GM12878 (cell line): ENCODE measurements at regions not wholly inside any gene's neighbourhood (a gene's known extent, or its start where the extent isn't known, plus 50 kb on each side); places are given as distances from the start of the nearest gene placed in this dataset.

Source experiments
- ATAC-seq: fragments of 200-7000 bp; cut with Tn5 transposase; 3 replicates; pipeline ENCODE4 v1.9.1; 2020; ENCODE audit warnings: mild to moderate bottlenecking, moderate library complexity
- BruUV-seq: library from RNA; stranded (reverse); fragments of 400-500 nt; replicated peaks from 2 replicates; lab custom pipeline; 2021; lab: Mats Ljungman, UMichigan
- CTCF ChIA-PET: fragments of 300-600 bp; sonication (Branson Sonifier 250); formaldehyde crosslinking; extraction: SDS; loops from one replicate; lab custom pipeline; 2021; ENCODE audit warnings: inconsistent platforms; lab: Yijun Ruan, JAX
- POLR2A ChIA-PET: fragments of 350-600 bp; formaldehyde crosslinking; extraction: SDS; loops from one replicate; lab custom pipeline; 2021; ENCODE audit warnings: inconsistent platforms; lab: Charles Lee
- RAD21 ChIA-PET: fragments of 300-600 bp; sonication (Branson Sonifier 250); formaldehyde crosslinking; loops from one replicate; lab custom pipeline; 2023; ENCODE audit warnings: antibody characterized with exemption; ENCODE audit not compliant: unreplicated experiment; lab: Charles Lee
- SMC1A ChIA-PET: fragments of 300-600 bp; sonication (Branson Sonifier 250); formaldehyde crosslinking; loops from one replicate; lab custom pipeline; 2023; ENCODE audit not compliant: unreplicated experiment, uncharacterized antibody; lab: Charles Lee
- DNase-seq: peaks from one replicate; pipeline ENCODE4 v3.0.0-alpha.2; 2011; ENCODE audit warnings: low read depth, low spot score
- FAIRE-seq: peaks from 3 replicates; lab custom pipeline; 2011; peaks lifted over from hg19 to GRCh38; lab: Jason Lieb, UNC
- H2AFZ ChIP-seq: 2 replicates; pipeline ENCODE4 v1.6.0; 2011; ENCODE audit warnings: low read depth, low read length, control low read depth; ENCODE audit not compliant: control insufficient read depth
- H3K27ac ChIP-seq: 2 replicates; pipeline ENCODE4 v1.5.1; 2011; ENCODE audit warnings: control low read depth; ENCODE audit not compliant: control insufficient read depth, insufficient read depth
- H3K27me3 ChIP-seq, 2 experiments: replicated peaks in 1 of 2; 2 replicates each; pipeline versions ENCODE4 v1.6.0 to v1.6.1; 2011; ENCODE audit warnings: low read length in 1 of 2; ENCODE audit not compliant: control insufficient read depth in 2 of 2, insufficient read depth in 2 of 2
- H3K36me3 ChIP-seq, 2 experiments: 2 replicates each; pipeline ENCODE4 v1.5.1; 2011; ENCODE audit warnings: low read length in 1 of 2; ENCODE audit not compliant: control insufficient read depth in 2 of 2, insufficient read depth in 2 of 2
- H3K4me1 ChIP-seq: 2 replicates; pipeline ENCODE4 v1.6.1; 2011; ENCODE audit warnings: mild to moderate bottlenecking, low read length, moderate library complexity, mixed read lengths; ENCODE audit not compliant: control insufficient read depth, insufficient read depth
- H3K4me2 ChIP-seq: 2 replicates; pipeline ENCODE4 v1.6.0; 2011; ENCODE audit warnings: control low read depth; ENCODE audit not compliant: control insufficient read depth, insufficient read depth
- H3K4me3 ChIP-seq: fragments of 200-600 bp; sonication (generic); 2 replicates; pipeline ENCODE4 v1.5.1; 2016
- H3K79me2 ChIP-seq: 2 replicates; pipeline ENCODE4 v1.6.0; 2011; ENCODE audit warnings: low read length; ENCODE audit not compliant: control insufficient read depth, insufficient read depth
- H3K9ac ChIP-seq: 2 replicates; pipeline ENCODE4 v1.8.0; 2011; ENCODE audit warnings: low read length, control low read depth, mixed read lengths; ENCODE audit not compliant: control insufficient read depth, insufficient read depth
- H3K9me3 ChIP-seq: replicated peaks from 3 replicates; pipeline ENCODE4 v1.5.1; 2011; ENCODE audit warnings: mild to moderate bottlenecking, low read length; ENCODE audit not compliant: control insufficient read depth, insufficient read depth
- H4K20me1 ChIP-seq: 2 replicates; pipeline ENCODE4 v1.6.0; 2011; ENCODE audit not compliant: control insufficient read depth, insufficient read depth
- CBFB ChIP-seq: IDR thresholded peaks from 2 replicates; pipeline ENCODE4 v1.6.1; 2016; ENCODE audit warnings: antibody characterized with exemption, low read depth
- CBX3 ChIP-seq: fragments of 200-600 bp; sonication (generic); IDR thresholded peaks from 2 replicates; pipeline ENCODE4 v1.6.1; 2016; ENCODE audit warnings: low read depth, borderline replicate concordance
- CREM ChIP-seq: IDR thresholded peaks from 2 replicates; pipeline ENCODE4 v1.6.1; 2014; ENCODE audit warnings: antibody characterized with exemption, low read depth
- E2F4 ChIP-seq: IDR thresholded peaks from 2 replicates; pipeline ENCODE4 v1.6.1; 2012; ENCODE audit warnings: low read depth, low read length, improper control_type of control experiment
- HCFC1 ChIP-seq: fragments of 150-350 bp; IDR thresholded peaks from 2 replicates; pipeline ENCODE4 v1.6.1; 2014; ENCODE audit warnings: low read length
- MEF2A ChIP-seq: IDR thresholded peaks from 2 replicates; pipeline ENCODE4 v1.6.1; 2011; ENCODE audit warnings: low read depth, mild to moderate bottlenecking, low read length, moderate library complexity; ENCODE audit not compliant: insufficient read depth
- MTA2 ChIP-seq: fragments of 450-650 bp; IDR thresholded peaks from 2 replicates; pipeline ENCODE4 v1.6.1; 2016; ENCODE audit warnings: low read depth, mild to moderate bottlenecking, moderate library complexity
- SIN3A ChIP-seq: IDR thresholded peaks from 2 replicates; pipeline ENCODE4 v1.6.1; 2012; ENCODE audit warnings: low read depth, low read length, improper control_type of control experiment
- SMARCA5 ChIP-seq: fragments of 450-650 bp; IDR thresholded peaks from 2 replicates; pipeline ENCODE4 v1.6.1; 2017; ENCODE audit warnings: mild to moderate bottlenecking
- SMC3 ChIP-seq: IDR thresholded peaks from 2 replicates; pipeline ENCODE4 v1.6.1; 2011; ENCODE audit warnings: low read length, improper control_type of control experiment, borderline replicate concordance
- SREBF2 ChIP-seq: IDR thresholded peaks from 2 replicates; pipeline ENCODE4 v1.6.1; 2012; ENCODE audit warnings: mild to moderate bottlenecking, low read length
- SUZ12 ChIP-seq: fragments of 200-600 bp; sonication (generic); IDR thresholded peaks from one replicate; pipeline ENCODE4 v1.6.1; 2018; ENCODE audit warnings: antibody characterized with exemption, mild to moderate bottlenecking; ENCODE audit not compliant: unreplicated experiment
- YY1 ChIP-seq: IDR thresholded peaks from 2 replicates; pipeline ENCODE4 v1.6.1; 2011; ENCODE audit warnings: low read depth, mild to moderate bottlenecking, low read length
- ZBTB33 ChIP-seq: fragments of 450-650 bp; IDR thresholded peaks from 2 replicates; pipeline ENCODE4 v1.6.1; 2017; ENCODE audit warnings: mild to moderate bottlenecking
- ZNF217 ChIP-seq: fragments of 450-650 bp; IDR thresholded peaks from 2 replicates; pipeline ENCODE4 v1.6.1; 2017; ENCODE audit warnings: antibody characterized with exemption, mild to moderate bottlenecking
- ZNF592 ChIP-seq: fragments of 450-650 bp; IDR thresholded peaks from 2 replicates; pipeline ENCODE4 v1.6.1; 2017; ENCODE audit warnings: mild to moderate bottlenecking, moderate library complexity
- WGBS: methylation state at CpG from one replicate; pipeline ENCODE4 v1.1.6; 2016; ENCODE audit warnings: low lambda C conversion rate; ENCODE audit not compliant: insufficient replicate concordance, insufficient coverage; ENCODE audit errors: missing lambda C conversion rate; 5-methylcytosine and 5-hydroxymethylcytosine counted together
- in situ Hi-C: fragments of 300-500 bp; cut with MboI; formaldehyde crosslinking; loops from 9 replicates; pipeline ENCODE4 v1.14.3; 2018; ENCODE audit warnings: mixed read lengths
- intact Hi-C: fragments of 100-400 bp; cut with micrococcal nuclease; formaldehyde crosslinking; loops from one replicate; pipeline ENCODE4 v1.14.2; 2022; ENCODE audit not compliant: unreplicated experiment
- TF ChIP-seq, protein P1 (sequence below): IDR thresholded peaks from 2 replicates; pipeline ENCODE4 v1.6.1; 2011; ENCODE audit warnings: borderline replicate concordance, low read depth, mild to moderate bottlenecking, moderate library complexity, mixed read lengths, low read length; ENCODE audit not compliant: insufficient read depth; ENCODE audit errors: extremely low read length
- TF ChIP-seq, protein P2 (sequence below): IDR thresholded peaks from 2 replicates; pipeline ENCODE4 v1.6.1; 2011; ENCODE audit warnings: mild to moderate bottlenecking, low read depth, low read length, moderate library complexity; ENCODE audit not compliant: insufficient replicate concordance

DNA sequence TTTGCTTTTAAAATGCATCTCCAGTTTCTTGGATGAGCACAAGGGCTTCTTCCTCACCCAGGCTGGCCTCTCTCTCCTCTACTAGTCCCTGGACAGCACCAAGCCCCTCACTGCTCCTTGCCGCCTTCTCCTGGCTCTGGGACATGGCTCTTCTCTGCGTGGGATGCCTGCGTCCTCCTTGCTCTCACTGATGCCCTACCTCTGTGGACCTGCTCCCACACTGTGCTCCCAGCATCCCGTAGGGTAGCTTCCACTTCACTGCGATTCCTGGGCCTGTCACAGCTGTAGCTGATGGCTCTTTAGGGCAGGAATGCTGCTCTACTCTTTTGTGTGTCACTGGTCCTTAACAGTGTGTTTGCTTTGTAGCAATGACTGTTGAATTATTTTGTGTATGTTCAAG, 136.3 kb downstream of the SNX19 start:
- intact Hi-C loops (no loop called here), in situ Hi-C loops (no loop called here)
- WGBS, result 23% methylated on average over 5 of the region's 5 CpGs
- no peak overlapping the region for H3K4me2 ChIP-seq
- H3K27me3 ChIP-seq, result peaks cover 0 to 2% of the 10 kb centered on the region in 2 experiments; a peak in 1 of 4 replicates
- H3K36me3 ChIP-seq, result no peaks in the 10 kb centered on the region
- no peak overlapping the region for H3K9ac ChIP-seq
- no peaks in the 10 kb centered on the region for H3K79me2 ChIP-seq
- POLR2A ChIA-PET, result no interaction called here
- SMC1A ChIA-PET, result no interaction called here
- no peak overlapping the region for H2AFZ ChIP-seq
- FAIRE-seq (no peak), ATAC-seq (no peak), DNase-seq (no peak)
- no peak overlapping the region for H3K27ac ChIP-seq
- H4K20me1 ChIP-seq, result no peaks in the 10 kb centered on the region
- CTCF ChIA-PET, result no interaction called here
- H3K9me3 ChIP-seq, result no peaks in the 10 kb centered on the region; the same call in 2 of the 3 replicates
- RAD21 ChIA-PET, result no interaction called here
- no peak overlapping the region for H3K4me3 ChIP-seq
- no TSS peak for BruUV-seq
- H3K4me1 ChIP-seq, result no peaks in the 10 kb centered on the region
- TF ChIP-seq CBFB (no peak), E2F4 (no peak), CREM (no peak), SMARCA5 (no peak), SIN3A (no peak), ZNF592 (no peak), MTA2 (no peak), CBX3 (no peak), SMC3 (no peak), YY1 (no peak), HCFC1 (no peak), MEF2A (no peak), SREBF2 (no peak), SUZ12 (no peak), ZNF217 (no peak), ZBTB33 (no peak)
- TF ChIP-seq, protein P1, sequence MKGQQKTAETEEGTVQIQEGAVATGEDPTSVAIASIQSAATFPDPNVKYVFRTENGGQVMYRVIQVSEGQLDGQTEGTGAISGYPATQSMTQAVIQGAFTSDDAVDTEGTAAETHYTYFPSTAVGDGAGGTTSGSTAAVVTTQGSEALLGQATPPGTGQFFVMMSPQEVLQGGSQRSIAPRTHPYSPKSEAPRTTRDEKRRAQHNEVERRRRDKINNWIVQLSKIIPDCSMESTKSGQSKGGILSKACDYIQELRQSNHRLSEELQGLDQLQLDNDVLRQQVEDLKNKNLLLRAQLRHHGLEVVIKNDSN, result no peak
- TF ChIP-seq, protein P2, sequence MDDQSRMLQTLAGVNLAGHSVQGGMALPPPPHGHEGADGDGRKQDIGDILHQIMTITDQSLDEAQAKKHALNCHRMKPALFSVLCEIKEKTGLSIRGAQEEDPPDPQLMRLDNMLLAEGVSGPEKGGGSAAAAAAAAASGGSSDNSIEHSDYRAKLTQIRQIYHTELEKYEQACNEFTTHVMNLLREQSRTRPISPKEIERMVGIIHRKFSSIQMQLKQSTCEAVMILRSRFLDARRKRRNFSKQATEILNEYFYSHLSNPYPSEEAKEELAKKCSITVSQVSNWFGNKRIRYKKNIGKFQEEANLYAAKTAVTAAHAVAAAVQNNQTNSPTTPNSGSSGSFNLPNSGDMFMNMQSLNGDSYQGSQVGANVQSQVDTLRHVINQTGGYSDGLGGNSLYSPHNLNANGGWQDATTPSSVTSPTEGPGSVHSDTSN, result no peak
